GM19035 (cell line): ENCODE measurements at regions not wholly inside any gene's neighbourhood (a gene's known extent, or its start where the extent isn't known, plus 50 kb on each side); places are given as distances from the start of the nearest gene placed in this dataset.

ENCODE experiments used
- ATAC-seq: cut with Tn5 transposase; IDR thresholded peaks from one replicate; pipeline ENCODE4 v1.9.1; 2021; ENCODE audit not compliant: unreplicated experiment

- ATAC-seq: no peak
Observed at GRCh38 chr2:107285621-107286299, 399.8 kb upstream of the ST6GAL2 start.

- ATAC-seq: no peak
Observed at GRCh38 chr2:107290041-107290440, 404.1 kb upstream of the ST6GAL2 start.

- ATAC-seq: no peak
Observed at GRCh38 chr2:107303964-107304363, 418.0 kb upstream of the ST6GAL2 start.

GRCh38 chr2:107305966-107306365, 420.0 kb upstream of the ST6GAL2 start:
- ATAC-seq: no peak

- no peak for ATAC-seq
Observed at GRCh38 chr2:107306881-107307280, 420.9 kb upstream of the ST6GAL2 start.

- no peak for ATAC-seq
Observed at GRCh38 chr2:107308835-107309234, 422.9 kb upstream of the ST6GAL2 start.

GRCh38 chr2:107312240-107312639, 426.3 kb upstream of the ST6GAL2 start:
- ATAC-seq: no peak

GRCh38 chr2:107313316-107313715, 427.3 kb upstream of the ST6GAL2 start:
- ATAC-seq: no peak

- ATAC-seq: no peak
Observed at GRCh38 chr2:107320881-107321280, 434.9 kb upstream of the ST6GAL2 start.

GRCh38 chr2:107322416-107322815, 436.4 kb upstream of the ST6GAL2 start:
- no peak for ATAC-seq

GRCh38 chr2:107323946-107324565, 438.1 kb upstream of the ST6GAL2 start:
- no peak for ATAC-seq

GRCh38 chr2:107325981-107326786, 440.2 kb upstream of the ST6GAL2 start:
- no peak for ATAC-seq

GRCh38 chr2:107334306-107334705, 448.3 kb upstream of the ST6GAL2 start:
- ATAC-seq: no peak

- no peak for ATAC-seq
Observed at GRCh38 chr2:107336526-107336925, 450.6 kb upstream of the ST6GAL2 start.

- no peak for ATAC-seq
Observed at GRCh38 chr2:107337209-107337898, 451.4 kb upstream of the ST6GAL2 start.

- no peak for ATAC-seq
Observed at GRCh38 chr2:107338059-107338458, 452.1 kb upstream of the ST6GAL2 start.

- ATAC-seq: no peak
Observed at GRCh38 chr2:107338571-107338970, 452.6 kb upstream of the ST6GAL2 start.

- no peak for ATAC-seq
Observed at GRCh38 chr2:107340955-107341354, 455.0 kb upstream of the ST6GAL2 start.

- no peak for ATAC-seq
Observed at GRCh38 chr2:107349329-107349728, 463.4 kb upstream of the ST6GAL2 start.

- ATAC-seq: no peak
Observed at GRCh38 chr2:107354175-107354574, 468.2 kb upstream of the ST6GAL2 start.

GRCh38 chr2:107358362-107358761, 468.3 kb upstream of the RGPD4 start:
- ATAC-seq: no peak
